Mesodermal cell (in vitro differentiated cells): ENCODE measurements at regions not wholly inside any gene's neighbourhood (a gene's known extent, or its start where the extent isn't known, plus 50 kb on each side); places are given as distances from the start of the nearest gene placed in this dataset.

Experiments
- H3K27ac ChIP-seq: 2 replicates; pipeline ENCODE4 v1.7.0; 2013; ENCODE audit warnings: mild to moderate bottlenecking, low read depth, low read length, moderate library complexity; ENCODE audit not compliant: severe bottlenecking
- H3K36me3 ChIP-seq: 2 replicates; pipeline ENCODE4 v1.7.1; 2013; ENCODE audit warnings: mild to moderate bottlenecking, low read length, moderate library complexity; ENCODE audit not compliant: control insufficient read depth, insufficient read depth
- H3K4me1 ChIP-seq: one replicate; pipeline ENCODE4 v1.7.1; 2013; ENCODE audit warnings: mild to moderate bottlenecking, low read length; ENCODE audit not compliant: insufficient read depth, control insufficient read depth, poor library complexity, severe bottlenecking
- H3K4me3 ChIP-seq: 2 replicates; pipeline ENCODE4 v1.7.0; 2013; ENCODE audit warnings: low read length, control low read depth, mild to moderate bottlenecking; ENCODE audit not compliant: insufficient read depth, poor library complexity, severe bottlenecking; ENCODE audit errors: extremely low read depth
- H3K9me3 ChIP-seq: 2 replicates; pipeline ENCODE4 v1.7.1; 2013; ENCODE audit warnings: mild to moderate bottlenecking, low read length, moderate library complexity; ENCODE audit not compliant: control insufficient read depth
- WGBS, 2 experiments: methylation state at CpG; one replicate each; pipeline ENCODE4 v1.1.5; 2013; ENCODE audit warnings: missing lambda C conversion rate in 2 of 2; ENCODE audit not compliant: insufficient coverage in 2 of 2; 5-methylcytosine and 5-hydroxymethylcytosine counted together

GRCh38 chrX:45788941-45789348 lies 588.3 kb upstream of the DIPK2B start:
- H3K27ac ChIP-seq, result peak overlapping the region; percentile 53
- peaks cover 19% of the 10 kb centered on the region for H3K4me1 ChIP-seq
- WGBS, 2 experiments, result 86% methylated on average over 1 of the region's 8 CpGs; no CpG with 5 or more reads in 1 of the 2 experiments
- peaks cover 6% of the 10 kb centered on the region for H3K36me3 ChIP-seq
- no peaks in the 10 kb centered on the region for H3K9me3 ChIP-seq
- H3K4me3 ChIP-seq, result no peak overlapping the region

- Histone ChIP-seq H3K9me3 (no peaks in the 10 kb centered on the region), H3K36me3 (peaks cover 6% of the 10 kb centered on the region), H3K4me3 (no peak overlapping the region), H3K27ac (no peak overlapping the region), H3K4me1 (peaks cover 19% of the 10 kb centered on the region)
- WGBS, 2 experiments, result no CpG with 5 or more reads among the region's 5 CpGs
These were observed 587.6 kb upstream of the DIPK2B start for GRCh38 chrX:45788315-45788714.

GRCh38 chrX:45784590-45784989 lies 583.9 kb upstream of the DIPK2B start:
- peaks cover 19% of the 10 kb centered on the region for H3K4me1 ChIP-seq
- 100% methylated on average over 2 of the region's 3 CpGs for WGBS, 2 experiments
- peaks cover 9% of the 10 kb centered on the region for H3K36me3 ChIP-seq

GRCh38 chrX:45783002-45783401 lies 582.3 kb upstream of the DIPK2B start:
- Histone ChIP-seq H3K27ac (no peak overlapping the region), H3K4me1 (peaks cover 11% of the 10 kb centered on the region), H3K36me3 (peaks cover 9% of the 10 kb centered on the region), H3K4me3 (no peak overlapping the region), H3K9me3 (no peaks in the 10 kb centered on the region)
- 90% methylated on average over 2 of the region's 6 CpGs; no CpG with 5 or more reads in 1 of the 2 experiments for WGBS, 2 experiments

More at GRCh38 chrX:45784590-45784989, 583.9 kb upstream of the DIPK2B start:
- no peak overlapping the region for H3K27ac ChIP-seq
- H3K9me3 ChIP-seq, result no peaks in the 10 kb centered on the region
- H3K4me3 ChIP-seq, result no peak overlapping the region

GRCh38 chrX:45781901-45782553 lies 581.4 kb upstream of the DIPK2B start:
- no peak overlapping the region for H3K4me3 ChIP-seq
- H3K4me1 ChIP-seq, result peaks cover 11% of the 10 kb centered on the region
- H3K36me3 ChIP-seq, result peaks cover 9% of the 10 kb centered on the region
- H3K27ac ChIP-seq, result peak overlapping the region; percentile 36
- WGBS, 2 experiments, result no CpG with 5 or more reads among the region's 4 CpGs
- no peaks in the 10 kb centered on the region for H3K9me3 ChIP-seq

GRCh38 chrX:45778616-45779015 lies 577.9 kb upstream of the DIPK2B start:
- Histone ChIP-seq H3K27ac (no peak overlapping the region), H3K4me1 (peaks cover 28% of the 10 kb centered on the region), H3K4me3 (no peak overlapping the region), H3K9me3 (no peaks in the 10 kb centered on the region), H3K36me3 (peaks cover 4% of the 10 kb centered on the region)
- WGBS, 2 experiments, result no CpG with 5 or more reads among the region's 1 CpG

- 86% methylated on average over 1 of the region's 3 CpGs; no CpG with 5 or more reads in 1 of the 2 experiments for whole genome bisulfite sequencing, 2 experiments
- peaks cover 4% of the 10 kb centered on the region for H3K36me3 ChIP-seq
- no peak overlapping the region for H3K27ac ChIP-seq
- no peak overlapping the region for H3K4me3 ChIP-seq
- H3K9me3 ChIP-seq, result no peaks in the 10 kb centered on the region
- H3K4me1 ChIP-seq, result peaks cover 30% of the 10 kb centered on the region
These were observed 576.7 kb upstream of the DIPK2B start for GRCh38 chrX:45777366-45777765.

- H3K4me1 ChIP-seq, result peaks cover 35% of the 10 kb centered on the region
- no peaks in the 10 kb centered on the region for H3K9me3 ChIP-seq
- H3K27ac ChIP-seq, result peak overlapping the region; percentile 85
- no CpG with 5 or more reads among the region's 2 CpGs for WGBS, 2 experiments
- no peak overlapping the region for H3K4me3 ChIP-seq
- no peaks in the 10 kb centered on the region for H3K36me3 ChIP-seq
These were observed 574.8 kb upstream of the DIPK2B start for GRCh38 chrX:45775468-45775867.

- peaks cover 35% of the 10 kb centered on the region for H3K4me1 ChIP-seq
These were observed 574.3 kb upstream of the DIPK2B start for GRCh38 chrX:45774961-45775360.

GRCh38 chrX:45773572-45773971 lies 572.9 kb upstream of the DIPK2B start:
- H3K36me3 ChIP-seq, result no peaks in the 10 kb centered on the region
- no peak overlapping the region for H3K4me3 ChIP-seq
- H3K9me3 ChIP-seq, result no peaks in the 10 kb centered on the region
- no peak overlapping the region for H3K27ac ChIP-seq
- peaks cover 32% of the 10 kb centered on the region for H3K4me1 ChIP-seq
- 100% methylated on average over 4 of the region's 4 CpGs; no CpG with 5 or more reads in 1 of the 2 experiments for WGBS, 2 experiments

More at GRCh38 chrX:45774961-45775360, 574.3 kb upstream of the DIPK2B start:
- Histone ChIP-seq H3K4me3 (no peak overlapping the region), H3K9me3 (no peaks in the 10 kb centered on the region), H3K36me3 (no peaks in the 10 kb centered on the region), H3K27ac (peak overlapping the region; percentile 85)
- WGBS, 2 experiments, result 100% methylated on average over 1 of the region's 5 CpGs

- peak overlapping the region; percentile 72 for H3K27ac ChIP-seq
- no peak overlapping the region for H3K4me3 ChIP-seq
- H3K36me3 ChIP-seq, result peaks cover 6% of the 10 kb centered on the region
- no peaks in the 10 kb centered on the region for H3K9me3 ChIP-seq
- H3K4me1 ChIP-seq, result peaks cover 32% of the 10 kb centered on the region
- no CpG with 5 or more reads among the region's 7 CpGs for WGBS, 2 experiments
These were observed 571.1 kb upstream of the DIPK2B start for GRCh38 chrX:45771560-45772340.
